ENCODE measurements at regions not wholly inside any gene's neighbourhood (a gene's known extent, or its start where the extent isn't known, plus 50 kb on each side); places are given as distances from the start of the nearest gene placed in this dataset.
"Not testable (repeated sequence)": the region's sequence is repeated elsewhere in the genome, so short reads cannot be mapped to it uniquely, and the experiment has no call there.

- peak; percentile 2 to 6 for DNase-seq
These were observed 227.1 kb upstream of the NBPF12 start for GRCh38 chr1:146710838-146711521.

GRCh38 chr1:146709302-146709701 is 228.8 kb upstream of the NBPF12 start:
- DNase-seq, result not testable (repeated sequence)

GRCh38 chr1:146704162-146704724 is 233.9 kb upstream of the NBPF12 start:
- not testable (repeated sequence) for DNase-seq

GRCh38 chr1:146701320-146701719 is 236.8 kb upstream of the NBPF12 start:
- DNase-seq, result not testable (repeated sequence)

GRCh38 chr1:146695388-146695787 is 242.7 kb upstream of the NBPF12 start:
- DNase-seq, result not testable (repeated sequence)

- DNase-seq, result not testable (repeated sequence)
These were observed 246.3 kb upstream of the NBPF12 start for GRCh38 chr1:146691798-146692197.

- DNase-seq, result not testable (repeated sequence)
These were observed 249.2 kb upstream of the NBPF12 start for GRCh38 chr1:146688893-146689292.

- DNase-seq, result not testable (repeated sequence)
These were observed 251.3 kb upstream of the NBPF12 start for GRCh38 chr1:146686777-146687366.

GRCh38 chr1:146683126-146683429 is 255.0 kb upstream of the NBPF12 start:
- not testable (repeated sequence) for DNase-seq

GRCh38 chr1:146682227-146683125 is 255.6 kb upstream of the NBPF12 start:
- DNase-seq, result not testable (repeated sequence)

GRCh38 chr1:146673729-146674299 is 264.3 kb upstream of the NBPF12 start:
- DNase-seq, result not testable (repeated sequence)

- not testable (repeated sequence) for DNase-seq
These were observed 265.5 kb upstream of the NBPF12 start for GRCh38 chr1:146672608-146673007.

- DNase-seq, result not testable (repeated sequence)
These were observed 266.5 kb upstream of the NBPF12 start for GRCh38 chr1:146671588-146671987.

- DNase-seq, result not testable (repeated sequence)
These were observed 267.1 kb upstream of the NBPF12 start for GRCh38 chr1:146670832-146671566.

GRCh38 chr1:146666275-146666674 is 271.8 kb upstream of the NBPF12 start:
- DNase-seq, result not testable (repeated sequence)

GRCh38 chr1:146660242-146660641 is 277.9 kb upstream of the NBPF12 start:
- not testable (repeated sequence) for DNase-seq

- DNase-seq, result not testable (repeated sequence)
These were observed 281.6 kb upstream of the NBPF12 start for GRCh38 chr1:146656356-146657060.

GRCh38 chr1:146654763-146655162 is 283.4 kb upstream of the NBPF12 start:
- not testable (repeated sequence) for DNase-seq

GRCh38 chr1:146645978-146646604 is 292.0 kb upstream of the NBPF12 start:
- DNase-seq, result not testable (repeated sequence)

GRCh38 chr1:146641534-146641933 is 296.6 kb upstream of the NBPF12 start:
- not testable (repeated sequence) for DNase-seq

GRCh38 chr1:146640671-146641070 is 297.5 kb upstream of the NBPF12 start:
- not testable (repeated sequence) for DNase-seq
